ENCODE measurements at regions not wholly inside any gene's neighbourhood (a gene's known extent, or its start where the extent isn't known, plus 50 kb on each side); places are given as distances from the start of the nearest gene placed in this dataset.
"Not testable (repeated sequence)": the region's sequence is repeated elsewhere in the genome, so short reads cannot be mapped to it uniquely, and the experiment has no call there.

GRCh38 chr17:71427801-71428200 lies 693.0 kb upstream of the SOX9 start:
- DNase-seq: no peak

GRCh38 chr17:71428897-71429296 lies 691.9 kb upstream of the SOX9 start:
- no peak for DNase-seq

GRCh38 chr17:71430281-71430680 lies 690.5 kb upstream of the SOX9 start:
- DNase-seq: no peak

DNA sequence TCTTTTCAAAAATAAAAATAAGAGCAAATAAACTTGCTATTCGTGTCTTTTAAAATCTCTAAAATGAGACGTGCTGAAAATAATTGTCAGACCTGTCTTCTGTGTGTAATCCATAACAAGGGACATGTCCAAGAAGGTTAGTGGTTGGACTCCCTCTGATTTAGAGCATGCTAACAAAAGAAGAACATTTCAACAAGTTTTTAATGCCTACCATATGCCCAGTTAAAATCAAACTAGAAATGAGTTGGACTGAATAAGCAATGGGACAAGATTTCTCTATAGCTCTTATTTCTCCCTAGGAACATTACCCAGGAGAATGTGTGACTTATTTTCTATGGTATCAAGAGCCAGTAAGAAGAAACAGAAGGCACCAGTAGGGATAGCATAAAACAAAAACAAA lies 689.7 kb upstream of the SOX9 start:
- no peak for DNase-seq

- DNase-seq: no peak
Observed at GRCh38 chr17:71432378-71433315, 688.2 kb upstream of the SOX9 start.

- DNase-seq: no peak
Observed at GRCh38 chr17:71434716-71435115, 686.1 kb upstream of the SOX9 start.

DNA sequence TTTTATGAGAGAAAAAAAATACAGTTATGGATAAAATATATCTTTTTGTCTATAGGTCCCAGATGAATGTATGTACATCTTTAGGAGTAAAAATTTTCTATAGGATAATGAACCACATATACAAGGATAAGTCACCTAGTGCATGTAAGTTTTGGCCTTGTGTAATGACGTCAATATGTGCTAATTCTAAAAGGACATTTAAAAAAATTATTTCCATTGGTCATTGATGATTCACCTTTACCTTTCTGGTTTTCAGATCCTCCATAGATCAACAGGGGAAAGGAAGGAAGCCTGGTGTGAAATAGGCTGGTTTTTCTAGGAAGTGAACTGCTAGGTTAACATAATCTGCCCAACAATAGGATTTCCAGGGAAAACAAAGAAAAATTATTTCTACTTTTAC lies 684.3 kb upstream of the SOX9 start:
- no peak for DNase-seq

- DNase-seq: no peak
Observed at GRCh38 chr17:71437166-71437565, 683.7 kb upstream of the SOX9 start.

DNA sequence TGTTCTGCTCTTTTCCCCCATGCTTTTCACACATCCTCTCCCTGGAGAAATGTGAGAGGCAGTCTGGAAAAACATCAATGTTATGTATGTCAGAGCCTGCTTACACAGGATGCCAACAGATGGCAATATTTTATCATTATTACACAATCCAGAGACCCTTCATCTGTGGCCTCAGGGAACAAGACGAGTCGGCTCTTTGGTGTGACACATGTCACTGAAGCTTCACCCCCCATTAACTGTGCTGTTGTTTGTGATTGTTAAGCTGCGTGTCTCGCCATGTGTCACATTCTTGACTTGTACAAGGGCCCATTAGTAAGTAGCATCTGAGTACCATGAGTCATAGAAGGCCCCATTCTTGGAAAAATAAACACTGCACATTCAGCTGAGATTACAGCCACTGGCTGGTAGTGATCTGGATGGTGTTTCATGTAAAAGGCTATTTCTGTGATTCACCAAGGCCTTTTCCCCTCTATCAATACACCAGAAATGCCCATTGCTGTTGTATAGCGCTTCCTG lies 682.1 kb upstream of the SOX9 start:
- DNase-seq: no peak

DNA sequence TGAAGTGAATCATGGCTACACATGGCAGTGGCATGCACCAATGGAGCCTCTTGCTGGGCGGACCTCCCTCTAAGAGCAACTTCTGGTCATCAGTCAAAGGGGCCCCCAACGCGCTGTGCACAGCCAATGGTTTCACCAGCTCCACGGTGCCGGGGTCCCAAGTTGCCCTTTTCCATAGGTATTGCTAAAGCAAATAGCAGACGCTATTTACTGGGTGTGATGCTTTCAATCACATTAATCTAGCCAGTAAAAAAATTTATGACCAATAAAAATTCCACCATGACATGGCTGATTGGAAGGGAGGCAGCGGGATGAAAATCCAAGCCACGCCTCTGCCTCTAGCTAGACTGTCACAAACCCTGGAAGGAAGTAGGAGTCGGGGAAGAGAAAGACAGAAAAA lies 680.3 kb upstream of the SOX9 start:
- no peak for DNase-seq

DNA sequence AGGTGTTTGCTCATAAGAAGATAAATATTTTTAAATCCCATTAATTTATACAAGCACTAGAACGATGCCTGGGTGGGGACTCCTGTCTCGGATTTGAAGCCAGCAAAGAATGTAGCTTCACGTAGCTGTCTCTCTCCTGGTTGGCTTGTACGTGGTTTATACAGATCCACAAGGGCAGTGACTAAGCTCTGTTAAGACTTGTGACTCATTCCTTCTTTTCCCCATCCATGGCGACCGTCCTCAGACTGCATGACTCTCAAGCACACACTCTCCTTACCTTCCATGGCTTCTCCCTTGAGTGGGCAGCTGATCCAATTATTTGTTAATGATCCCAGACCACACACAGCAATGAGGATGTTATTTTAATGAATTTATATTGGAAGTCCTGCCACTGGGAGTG lies 679.7 kb upstream of the SOX9 start:
- no peak for DNase-seq

DNA sequence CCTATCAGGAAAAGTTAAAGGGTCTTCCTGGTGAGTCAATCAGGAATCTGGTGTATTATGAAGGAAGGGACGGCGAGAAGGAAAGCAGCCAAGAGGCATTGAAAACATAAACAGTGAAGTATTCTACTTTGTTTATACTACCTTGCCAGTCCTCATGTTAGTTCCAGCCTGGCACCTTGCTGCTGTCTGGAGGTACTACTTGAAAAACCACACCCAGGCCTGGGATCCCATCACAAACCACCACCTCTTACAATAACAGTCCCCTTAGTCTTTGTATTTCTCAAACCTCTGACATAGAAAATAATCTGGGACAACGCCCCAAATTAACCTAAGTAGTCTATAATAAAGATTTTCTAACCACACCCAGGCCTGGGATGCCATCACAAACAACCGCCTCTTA lies 676.7 kb upstream of the SOX9 start:
- no peak for DNase-seq

- no peak for DNase-seq
Observed at GRCh38 chr17:71446645-71447437, 674.0 kb upstream of the SOX9 start.

DNA sequence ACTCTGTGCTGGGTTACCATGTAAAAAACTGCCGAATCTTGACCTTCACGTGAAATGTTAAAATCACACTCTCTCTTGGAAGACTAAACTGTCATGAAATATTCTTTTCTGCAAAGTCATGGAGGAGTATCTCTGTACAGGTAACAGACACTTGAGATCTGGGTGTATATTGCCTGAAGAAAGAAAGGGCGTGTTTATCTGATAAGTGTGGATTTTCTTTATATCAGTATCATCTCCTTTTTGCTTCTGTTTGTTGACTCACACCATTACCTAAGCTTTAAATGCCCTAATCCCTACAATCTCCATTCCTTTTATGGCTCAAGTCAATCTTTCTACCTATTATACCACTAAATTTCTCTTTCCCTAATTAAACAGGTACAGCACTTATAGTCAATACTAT lies 673.2 kb upstream of the SOX9 start:
- DNase-seq: no peak

DNA sequence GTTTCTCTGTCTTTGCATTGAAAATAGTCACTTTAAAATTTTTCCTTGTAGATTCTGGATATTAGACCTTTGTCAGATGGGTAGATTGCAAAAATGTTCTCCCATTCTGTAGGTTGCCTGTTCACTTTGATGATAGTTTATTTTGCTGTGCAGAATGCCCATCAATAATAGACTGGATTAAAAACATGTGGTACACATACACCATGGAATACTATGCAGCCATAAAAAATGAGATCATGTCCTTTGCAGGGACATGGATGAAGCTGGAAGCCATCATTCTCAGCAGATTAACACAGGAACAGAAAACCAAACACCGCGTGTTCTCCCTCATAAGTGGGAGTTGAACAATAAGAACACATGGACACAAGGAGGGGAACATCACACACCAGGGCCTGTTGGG lies 670.2 kb upstream of the SOX9 start:
- not testable (repeated sequence) for DNase-seq

DNA sequence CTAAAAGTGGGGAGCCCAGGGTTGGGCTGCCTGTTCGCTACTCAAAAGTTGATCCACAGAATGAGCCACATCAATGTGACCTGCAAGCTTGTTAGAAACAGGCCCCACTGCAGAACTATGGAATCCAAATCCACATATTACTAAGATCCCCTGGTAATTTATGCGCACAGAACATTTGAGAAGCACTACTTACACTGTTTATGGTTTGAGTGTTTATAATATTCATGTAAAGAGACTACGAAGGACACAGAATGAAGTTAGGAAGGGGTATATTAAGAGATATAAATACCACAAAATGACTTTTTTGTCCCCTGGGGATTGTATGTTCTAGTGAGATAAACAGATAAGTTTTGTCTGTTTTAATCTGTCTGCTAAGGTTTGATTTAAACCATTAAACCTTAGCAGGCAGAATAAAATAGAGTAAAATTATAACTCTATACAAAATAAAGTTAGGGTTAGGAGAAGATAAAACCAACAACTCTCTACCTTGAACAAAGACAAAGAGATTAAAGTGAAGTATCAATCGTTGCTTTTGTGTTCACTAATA lies 666.9 kb upstream of the SOX9 start:
- DNase-seq: no peak

DNA sequence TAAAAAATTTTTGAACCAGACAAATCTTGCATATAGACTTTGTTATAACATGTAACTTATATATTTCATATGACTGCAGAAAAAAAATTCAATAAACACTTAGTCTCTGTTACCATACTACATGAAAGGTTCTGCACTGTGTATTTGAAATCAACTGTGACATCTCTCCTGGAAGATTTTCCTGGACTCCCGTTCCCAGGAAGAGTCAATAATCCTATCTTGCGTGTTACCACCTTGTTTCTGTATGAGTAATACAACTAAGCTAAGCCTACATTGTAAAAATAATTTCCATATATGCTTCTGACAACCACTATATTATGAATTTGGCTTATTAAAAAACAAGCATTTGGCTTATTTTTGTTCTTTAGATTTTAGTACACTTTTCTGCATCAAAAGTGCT lies 665.6 kb upstream of the SOX9 start:
- DNase-seq: no peak

DNA sequence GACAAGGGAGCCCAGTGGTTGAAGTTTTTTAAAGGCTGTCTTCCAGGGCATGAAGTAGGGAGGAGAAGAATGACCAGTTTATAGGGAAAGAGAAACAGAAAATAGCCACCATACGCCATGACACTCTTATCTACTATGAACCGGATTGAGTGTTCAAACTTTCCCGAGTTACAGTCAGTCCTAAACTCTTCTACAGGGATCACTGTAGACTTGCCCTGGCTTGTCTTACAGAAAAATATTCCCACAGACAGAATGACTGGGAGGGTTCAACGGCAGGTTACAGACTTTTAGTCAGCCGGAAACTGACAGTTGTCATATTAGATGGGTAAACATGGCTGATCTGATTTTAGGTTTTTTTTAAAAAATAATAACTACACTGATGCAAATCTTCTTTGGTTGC lies 662.5 kb upstream of the SOX9 start:
- DNase-seq: no peak

- no peak for DNase-seq
Observed at GRCh38 chr17:71460943-71461342, 659.9 kb upstream of the SOX9 start.

- no peak for DNase-seq
Observed at GRCh38 chr17:71461498-71462169, 659.2 kb upstream of the SOX9 start.

GRCh38 chr17:71464241-71464640 lies 656.6 kb upstream of the SOX9 start:
- no peak for DNase-seq

- DNase-seq: no peak
Observed at GRCh38 chr17:71464751-71465150, 656.1 kb upstream of the SOX9 start.

DNA sequence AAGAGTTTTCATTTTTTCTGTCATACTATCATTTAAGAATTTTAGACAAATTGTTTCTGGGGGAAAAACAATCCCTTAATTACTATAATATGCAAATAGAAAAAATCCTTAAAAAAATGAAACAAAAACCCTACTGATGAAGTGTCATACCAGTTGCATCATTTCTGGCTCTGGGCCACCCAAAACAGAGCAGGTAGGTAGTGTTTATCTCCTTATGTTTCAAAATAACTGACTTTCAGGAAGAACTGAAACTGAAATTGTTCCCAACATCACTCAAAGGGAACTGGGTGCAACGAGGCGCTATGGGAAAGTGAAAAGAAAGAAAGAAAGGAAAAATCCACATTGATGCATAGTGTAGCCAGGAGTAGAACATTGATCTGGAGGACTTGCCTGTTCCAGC lies 653.1 kb upstream of the SOX9 start:
- DNase-seq: no peak

Data from activated naive CD4-positive, alpha-beta T cell treated with anti-CD3 and anti-CD28 coated beads, Interleukin-2, amount 50 U/mL, for 16 hours (primary cell).